GM23338 (cell line): ENCODE measurements at regions not wholly inside any gene's neighbourhood (a gene's known extent, or its start where the extent isn't known, plus 50 kb on each side); places are given as distances from the start of the nearest gene placed in this dataset.
A peak's percentile ranks its signal among the peaks of the same experiment; 100 is the strongest.

Source experiments
- ATAC-seq: fragments of 200-7000 bp; cut with Tn5 transposase; 3 replicates; pipeline ENCODE4 v1.9.1; 2020
- DNase-seq: peaks from one replicate; pipeline ENCODE4 v3.0.0-alpha.2; 2015; ENCODE audit warnings: low spot score
- H2AFZ ChIP-seq: fragments of 200-600 bp; sonication (generic); 2 replicates; pipeline ENCODE4 v1.8.0; 2016; ENCODE audit warnings: antibody characterized with exemption, mild to moderate bottlenecking, moderate library complexity
- H3F3A ChIP-seq: fragments of 200-600 bp; sonication (generic); replicated peaks from 2 replicates; pipeline ENCODE4 v1.8.0; 2017; ENCODE audit warnings: antibody characterized with exemption, mixed run types, low read depth
- H3K27ac ChIP-seq: fragments of 200-600 bp; sonication (generic); 2 replicates; pipeline ENCODE4 v1.6.1; 2016; ENCODE audit warnings: low read depth
- H3K27me3 ChIP-seq: fragments of 200-600 bp; sonication (generic); 2 replicates; pipeline ENCODE4 v1.8.0; 2016; ENCODE audit warnings: mild to moderate bottlenecking, mixed run types, moderate library complexity; ENCODE audit not compliant: insufficient read depth
- H3K36me3 ChIP-seq: fragments of 200-600 bp; sonication (generic); 2 replicates; pipeline ENCODE4 v1.8.0; 2016; ENCODE audit warnings: mild to moderate bottlenecking; ENCODE audit not compliant: insufficient read depth
- H3K4me1 ChIP-seq: fragments of 200-600 bp; sonication (generic); 2 replicates; pipeline ENCODE4 v1.8.0; 2016; ENCODE audit warnings: mild to moderate bottlenecking, moderate library complexity; ENCODE audit not compliant: insufficient read depth
- H3K4me2 ChIP-seq: fragments of 200-600 bp; sonication (generic); 2 replicates; pipeline ENCODE4 v1.7.1; 2017; ENCODE audit warnings: mixed run types
- H3K4me3 ChIP-seq: fragments of 200-600 bp; sonication (generic); 2 replicates; pipeline ENCODE4 v1.6.1; 2016; ENCODE audit warnings: mixed run types
- H3K79me2 ChIP-seq: fragments of 200-600 bp; sonication (generic); replicated peaks from 2 replicates; pipeline ENCODE4 v1.8.0; 2017; ENCODE audit warnings: mild to moderate bottlenecking; ENCODE audit not compliant: insufficient read depth
- H3K9me2 ChIP-seq: fragments of 200-600 bp; sonication (generic); 2 replicates; pipeline ENCODE4 v1.8.0; 2017; ENCODE audit not compliant: insufficient read depth
- H4K20me1 ChIP-seq: fragments of 200-600 bp; sonication (generic); replicated peaks from 2 replicates; pipeline ENCODE4 v1.8.0; 2017; ENCODE audit warnings: mild to moderate bottlenecking; ENCODE audit not compliant: insufficient read depth
- H3K27ac Mint-ChIP-seq: 2 replicates; pipeline ENCODE4 v1.8.0; 2020; ENCODE audit warnings: inconsistent platforms, mild to moderate bottlenecking, moderate library complexity, mixed read lengths
- H3K27me3 Mint-ChIP-seq: 3 replicates; pipeline ENCODE4 v1.8.0; 2022; ENCODE audit warnings: low read depth, mild to moderate bottlenecking, moderate library complexity, mixed read lengths, inconsistent platforms; ENCODE audit not compliant: insufficient read depth, poor library complexity
- H3K36me3 Mint-ChIP-seq: 3 replicates; pipeline ENCODE4 v1.8.0; 2021; ENCODE audit warnings: low read depth, mild to moderate bottlenecking, inconsistent platforms, moderate library complexity, mixed read lengths
- H3K4me1 Mint-ChIP-seq: 3 replicates; pipeline ENCODE4 v1.8.0; 2020; ENCODE audit warnings: mild to moderate bottlenecking, inconsistent platforms, mixed read lengths
- H3K4me3 Mint-ChIP-seq: 3 replicates; pipeline ENCODE4 v1.8.0; 2021; ENCODE audit warnings: moderate library complexity, mild to moderate bottlenecking, inconsistent platforms, mixed read lengths
- H3K9me3 Mint-ChIP-seq: 3 replicates; pipeline ENCODE4 v1.8.0; 2020; ENCODE audit warnings: moderate library complexity, mild to moderate bottlenecking, inconsistent platforms, mixed read lengths
- CTCF ChIP-seq, 2 experiments: fragments of 200-600 bp in 1 of 2; sonication (generic) in 1 of 2; conservative IDR thresholded peaks; 2 replicates each; pipeline versions ENCODE4 v1.5.1 to v1.6.1; 2016 to 2017; ENCODE audit warnings: antibody characterized with exemption in 2 of 2, low read depth in 2 of 2, mild to moderate bottlenecking in 2 of 2, moderate library complexity in 1 of 2
- ETS1 ChIP-seq: IDR thresholded peaks from 2 replicates; pipeline ENCODE4 v1.6.1; 2016; ENCODE audit warnings: antibody characterized with exemption
- REST ChIP-seq: IDR thresholded peaks from one replicate; pipeline ENCODE4 v1.6.1; 2018; ENCODE audit warnings: antibody characterized with exemption; ENCODE audit not compliant: unreplicated experiment
- STAT1 ChIP-seq: IDR thresholded peaks from one replicate; pipeline ENCODE4 v1.6.1; 2016; ENCODE audit warnings: antibody characterized with exemption; ENCODE audit not compliant: unreplicated experiment
- ZNF114 ChIP-seq: fragments of 250-450 bp; sonication (Bioruptor Pico); IDR thresholded peaks from 2 replicates; pipeline ENCODE4 v1.5.0; 2020; ENCODE audit warnings: mild to moderate bottlenecking, moderate library complexity
- ZNF331 ChIP-seq: fragments of 250-450 bp; sonication (Bioruptor Pico); IDR thresholded peaks from 2 replicates; pipeline ENCODE4 v1.5.0; 2020; ENCODE audit warnings: low read depth, mild to moderate bottlenecking, moderate library complexity
- ZNF462 ChIP-seq: fragments of 250-450 bp; sonication (Bioruptor Pico); IDR thresholded peaks from 2 replicates; pipeline ENCODE4 v1.5.0; 2020; ENCODE audit warnings: mild to moderate bottlenecking, moderate library complexity

GRCh38 chr3:162034368-162034767, 537.8 kb downstream of the OTOL1 start (continued):
- TF ChIP-seq ETS1 (no peak), ZNF331 (CRISPR knock-in tag) (no peak), REST (no peak)

- Histone ChIP-seq H3K36me3 (no peaks in the 10 kb centered on the region), H3K4me2 (no peak overlapping the region), H3K9me2 (peaks cover 6% of the 10 kb centered on the region; the same call in 1 of the 2 replicates), H3F3A (no peaks in the 10 kb centered on the region), H3K4me3 (no peak overlapping the region), H3K4me1 (peaks cover 3% of the 10 kb centered on the region; the same call in 1 of the 2 replicates), H3K79me2 (no peaks in the 10 kb centered on the region), H3K27me3 (no peaks in the 10 kb centered on the region), H3K27ac (peak overlapping the region; percentile 47), H2AFZ (no peak overlapping the region), H4K20me1 (no peaks in the 10 kb centered on the region)
- TF ChIP-seq ZNF462 (CRISPR knock-in tag), result peak; percentile 99
- no peak for TF ChIP-seq ZNF114
- TF ChIP-seq STAT1, result no peak
- no peak for TF ChIP-seq ETS1
- peak in 1 of 2 experiments; percentile 33; a peak in 2 of 4 replicates for TF ChIP-seq CTCF (conservative IDR thresholded peaks at IDR 0.05; ENCODE audit: low read depth in 2 of 2)
- DNase-seq, result peak; percentile 69
- Mint-ChIP-seq H3K4me1 (peaks cover 13% of the 10 kb centered on the region), H3K27me3 (peaks cover 7% of the 10 kb centered on the region), H3K9me3 (peaks cover 26% of the 10 kb centered on the region; the same call in 2 of the 3 replicates), H3K4me3 (no peak overlapping the region), H3K27ac (peak overlapping the region; percentile 63), H3K36me3 (peaks cover 30% of the 10 kb centered on the region)
- ATAC-seq, result peak; percentile 78
These were observed 545.0 kb downstream of the OTOL1 start for GRCh38 chr3:162041622-162042021.
